ENCODE measurements at regions not wholly inside any gene's neighbourhood (a gene's known extent, or its start where the extent isn't known, plus 50 kb on each side); places are given as distances from the start of the nearest gene placed in this dataset.

- no peak for TF ChIP-seq CSDC2 (CRISPR knock-in tag; IDR thresholded peaks at IDR 0.05)
- no peak for TF ChIP-seq POU6F1 (CRISPR knock-in tag; IDR thresholded peaks at IDR 0.05; ENCODE audit: borderline replicate concordance, low read depth)
- TF ChIP-seq ZFP30 (CRISPR knock-in tag; IDR thresholded peaks at IDR 0.05), result no peak
- no peak for TF ChIP-seq ZC3H10 (CRISPR knock-in tag; IDR thresholded peaks at IDR 0.05)
Measured at GRCh38 chr11:127217452-127218274, 217.1 kb upstream of the KIRREL3 start.
